CD4-positive, alpha-beta T cell (primary cell): ENCODE measurements at regions not wholly inside any gene's neighbourhood (a gene's known extent, or its start where the extent isn't known, plus 50 kb on each side); places are given as distances from the start of the nearest gene placed in this dataset.

Experiments used
- ATAC-seq: fragments of 200-7000 bp; cut with Tn5 transposase; one replicate; pipeline ENCODE4 v1.10.0; 2022; ENCODE audit warnings: mild to moderate bottlenecking; ENCODE audit not compliant: poor library complexity
- CTCF ChIA-PET: fragments of 350-600 bp; sonication (Branson Sonifier 250); formaldehyde crosslinking; loops from one replicate; lab custom pipeline; 2021; ENCODE audit warnings: antibody characterized with exemption, inconsistent platforms; lab: Charles Lee
- POLR2A ChIA-PET: fragments of 350-600 bp; sonication (Branson Sonifier 250); formaldehyde crosslinking; loops from one replicate; lab custom pipeline; 2021; ENCODE audit warnings: antibody characterized with exemption, inconsistent platforms; lab: Charles Lee
- DNase-seq, 14 experiments: peaks; one replicate each; pipeline ENCODE4 v3.0.0-alpha.2; 2013 to 2020; ENCODE audit warnings: mixed read lengths in 2 of 14
- H3K27ac ChIP-seq, 2 donors: one replicate each; pipeline versions ENCODE4 v1.5.1 to v1.7.0; 2013; ENCODE audit warnings: low read length in 2 of 2, low read depth in 1 of 2, mild to moderate bottlenecking in 1 of 2
- H3K27me3 ChIP-seq, 2 experiments: 1 replicate in 1 of 2; 2 replicates in 1 of 2; pipeline versions ENCODE4 v1.6.1 to v1.7.0; 2013; ENCODE audit warnings: low read length in 2 of 2, control low read depth in 1 of 2, mild to moderate bottlenecking in 1 of 2, moderate library complexity in 1 of 2; ENCODE audit not compliant: insufficient read depth in 2 of 2, control insufficient read depth in 1 of 2
- H3K36me3 ChIP-seq: one replicate; pipeline ENCODE4 v1.6.1; 2013; ENCODE audit warnings: low read length, control low read depth; ENCODE audit not compliant: insufficient read depth
- H3K4me1 ChIP-seq: one replicate; pipeline ENCODE4 v1.6.1; 2013; ENCODE audit warnings: low read length, control low read depth; ENCODE audit not compliant: insufficient read depth
- H3K4me3 ChIP-seq: one replicate; pipeline ENCODE4 v1.5.1; 2013; ENCODE audit warnings: mild to moderate bottlenecking, low read length, moderate library complexity
- H3K9me3 ChIP-seq, 2 experiments: 1 replicate in 1 of 2; 2 replicates in 1 of 2; pipeline versions ENCODE4 v1.6.1 to v1.7.0; 2013; ENCODE audit warnings: low read length in 2 of 2, mild to moderate bottlenecking in 2 of 2, control low read depth in 1 of 2, moderate library complexity in 1 of 2; ENCODE audit not compliant: control insufficient read depth in 1 of 2, insufficient read depth in 1 of 2
- H3K27ac Mint-ChIP-seq: one replicate; pipeline ENCODE4 v1.8.0; 2020; ENCODE audit warnings: mixed read lengths
- H3K27me3 Mint-ChIP-seq: one replicate; pipeline ENCODE4 v1.8.0; 2021; ENCODE audit warnings: mixed read lengths
- H3K36me3 Mint-ChIP-seq: one replicate; pipeline ENCODE4 v1.8.0; 2021; ENCODE audit warnings: low read depth, mixed read lengths
- H3K4me1 Mint-ChIP-seq: one replicate; pipeline ENCODE4 v1.8.0; 2021; ENCODE audit warnings: low read depth, mixed read lengths
- H3K4me3 Mint-ChIP-seq: one replicate; pipeline ENCODE4 v1.8.0; 2020; ENCODE audit warnings: mild to moderate bottlenecking, mixed read lengths
- H3K9me3 Mint-ChIP-seq: one replicate; pipeline ENCODE4 v1.8.0; 2020; ENCODE audit warnings: mixed read lengths
- intact Hi-C, 2 experiments: fragments of 100-400 bp; cut with DNase I in 1 of 2; cut with micrococcal nuclease in 1 of 2; formaldehyde crosslinking; loops; one replicate each; pipeline versions ENCODE4 v1.15.1 to v1.9.0; 2023 to 2025; cut with DNase I, micrococcal nuclease
- TF ChIP-seq, protein P1 (sequence below): fragments of 200-600 bp; IDR thresholded peaks from one replicate; pipeline ENCODE4 v1.8.0; 2022; ENCODE audit warnings: antibody characterized with exemption, mild to moderate bottlenecking

DNA sequence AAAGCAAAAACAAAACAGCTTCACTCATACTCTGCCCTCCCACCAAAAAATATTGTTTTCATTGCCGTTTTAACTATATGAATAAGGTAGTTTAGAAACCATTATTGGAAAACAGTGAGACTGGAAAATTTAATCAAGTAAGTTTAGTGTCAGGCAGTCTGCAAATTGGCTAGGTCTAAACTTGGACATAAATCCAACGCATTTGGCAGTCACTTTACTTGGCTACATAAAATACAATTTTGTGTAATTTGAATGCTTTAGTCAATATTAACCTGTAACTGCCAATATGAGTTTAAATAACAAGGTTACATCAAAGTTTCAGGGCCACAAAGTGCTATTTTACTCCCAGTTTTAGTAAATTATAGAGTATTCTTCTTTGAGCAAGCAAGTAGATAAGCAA lies 202.3 kb upstream of the SLC38A2 start:
- Histone ChIP-seq H3K4me1 (no peaks in the 10 kb centered on the region), H3K9me3 (peaks cover 0 to 2% of the 10 kb centered on the region in 2 experiments), H3K36me3 (no peaks in the 10 kb centered on the region), H3K27me3 (no peaks in the 10 kb centered on the region), H3K4me3 (no peak overlapping the region), H3K27ac (no peak overlapping the region)
- TF ChIP-seq, protein P1, sequence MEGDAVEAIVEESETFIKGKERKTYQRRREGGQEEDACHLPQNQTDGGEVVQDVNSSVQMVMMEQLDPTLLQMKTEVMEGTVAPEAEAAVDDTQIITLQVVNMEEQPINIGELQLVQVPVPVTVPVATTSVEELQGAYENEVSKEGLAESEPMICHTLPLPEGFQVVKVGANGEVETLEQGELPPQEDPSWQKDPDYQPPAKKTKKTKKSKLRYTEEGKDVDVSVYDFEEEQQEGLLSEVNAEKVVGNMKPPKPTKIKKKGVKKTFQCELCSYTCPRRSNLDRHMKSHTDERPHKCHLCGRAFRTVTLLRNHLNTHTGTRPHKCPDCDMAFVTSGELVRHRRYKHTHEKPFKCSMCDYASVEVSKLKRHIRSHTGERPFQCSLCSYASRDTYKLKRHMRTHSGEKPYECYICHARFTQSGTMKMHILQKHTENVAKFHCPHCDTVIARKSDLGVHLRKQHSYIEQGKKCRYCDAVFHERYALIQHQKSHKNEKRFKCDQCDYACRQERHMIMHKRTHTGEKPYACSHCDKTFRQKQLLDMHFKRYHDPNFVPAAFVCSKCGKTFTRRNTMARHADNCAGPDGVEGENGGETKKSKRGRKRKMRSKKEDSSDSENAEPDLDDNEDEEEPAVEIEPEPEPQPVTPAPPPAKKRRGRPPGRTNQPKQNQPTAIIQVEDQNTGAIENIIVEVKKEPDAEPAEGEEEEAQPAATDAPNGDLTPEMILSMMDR: no peak
- Mint-ChIP-seq H3K4me3 (no peak overlapping the region), H3K27me3 (no peaks in the 10 kb centered on the region), H3K4me1 (no peaks in the 10 kb centered on the region), H3K27ac (no peak overlapping the region), H3K9me3 (no peaks in the 10 kb centered on the region), H3K36me3 (peaks cover 4% of the 10 kb centered on the region)
- DNase-seq (no peak), ATAC-seq (no peak)
- intact Hi-C loops: no loop called here
- ChIA-PET CTCF (no interaction called here), POLR2A (no interaction called here)

DNA sequence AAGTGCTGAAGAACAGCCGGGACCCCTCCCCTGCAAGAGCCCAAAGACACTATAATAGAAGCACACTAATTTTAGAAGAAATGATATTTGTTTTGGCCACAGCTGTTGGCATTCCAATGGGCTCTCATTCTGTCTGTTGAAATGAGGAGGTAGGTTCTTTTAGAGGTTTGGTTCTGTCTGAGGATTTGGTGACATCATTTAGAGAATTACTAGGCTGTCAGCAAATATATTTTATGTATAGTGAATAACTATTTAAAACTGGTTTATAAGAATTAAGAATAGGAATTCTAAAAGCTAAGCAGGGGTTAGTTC lies 200.7 kb upstream of the SLC38A2 start:
- peaks cover 5% of the 10 kb centered on the region for H3K9me3 Mint-ChIP-seq
- H3K36me3 ChIP-seq: no peaks in the 10 kb centered on the region
- H3K27ac ChIP-seq: no peak overlapping the region
- no peak overlapping the region for H3K4me3 ChIP-seq
- ChIA-PET POLR2A (interaction anchor here (1.1 kb wide), 1 partner anchor 12 kb away, joined by 3 read pairs; no protein-coding TSS in a partner anchor), CTCF (no interaction called here)
- intact Hi-C loops: no loop called here
- H3K4me1 ChIP-seq: no peaks in the 10 kb centered on the region
- no peak overlapping the region for H3K27ac Mint-ChIP-seq
- no peak overlapping the region for H3K4me3 Mint-ChIP-seq
- no peaks in the 10 kb centered on the region for H3K4me1 Mint-ChIP-seq
- no peaks in the 10 kb centered on the region for H3K27me3 Mint-ChIP-seq
- peaks cover 9 to 15% of the 10 kb centered on the region in 2 experiments for H3K9me3 ChIP-seq
- peaks cover 4% of the 10 kb centered on the region for H3K36me3 Mint-ChIP-seq
- no peak for ATAC-seq
- no peak for DNase-seq
- H3K27me3 ChIP-seq: no peaks in the 10 kb centered on the region
- TF ChIP-seq, protein P1: no peak

DNA sequence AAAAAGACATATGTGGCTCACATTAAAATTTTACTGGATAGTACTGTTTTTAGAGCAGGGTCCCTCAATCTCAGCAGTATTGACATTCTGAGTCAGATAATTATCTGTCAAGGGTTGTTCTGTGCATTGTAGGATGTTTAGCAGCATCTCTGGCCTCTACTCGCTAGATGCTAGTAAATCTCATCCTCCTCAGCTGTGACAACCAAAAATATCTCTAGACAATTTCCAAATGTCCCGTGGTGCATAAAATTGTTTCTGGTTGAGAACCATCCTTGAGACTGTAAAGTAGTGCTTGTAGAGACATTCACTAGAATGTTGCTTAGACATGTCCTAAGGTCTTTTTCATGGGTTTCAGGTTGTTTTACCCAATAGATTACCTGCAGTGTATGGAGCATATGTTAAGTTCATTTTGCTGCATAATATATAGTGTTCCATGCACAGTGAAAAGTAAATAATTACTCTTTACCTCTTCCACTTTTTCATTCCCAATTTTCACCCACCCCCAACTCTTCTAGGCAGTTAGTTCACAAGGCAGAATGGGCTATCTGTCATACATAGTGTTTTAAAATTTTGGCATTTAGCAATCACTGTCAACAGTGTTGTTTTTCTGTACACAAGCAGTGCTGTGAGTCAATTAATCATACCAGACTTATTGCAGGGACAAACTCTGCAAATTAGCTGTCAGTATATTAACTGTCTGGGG lies 200.2 kb upstream of the SLC38A2 start:
- Histone ChIP-seq H3K9me3 (peaks cover 14 to 17% of the 10 kb centered on the region in 2 experiments), H3K27ac (no peak overlapping the region), H3K27me3 (no peaks in the 10 kb centered on the region), H3K4me3 (no peak overlapping the region), H3K36me3 (no peaks in the 10 kb centered on the region), H3K4me1 (no peaks in the 10 kb centered on the region)
- Mint-ChIP-seq H3K9me3 (peaks cover 5% of the 10 kb centered on the region), H3K4me1 (no peaks in the 10 kb centered on the region), H3K27ac (no peak overlapping the region), H3K36me3 (peaks cover 7% of the 10 kb centered on the region), H3K27me3 (no peaks in the 10 kb centered on the region), H3K4me3 (no peak overlapping the region)
- intact Hi-C loops: no loop called here
- POLR2A ChIA-PET: interaction anchor here (1.1 kb wide), 1 partner anchor 12 kb away, joined by 3 read pairs; no protein-coding TSS in a partner anchor
- CTCF ChIA-PET: no interaction called here
- DNase-seq: no peak
- TF ChIP-seq, protein P1: no peak
- ATAC-seq: no peak
